ENCODE measurements at regions not wholly inside any gene's neighbourhood (a gene's known extent, or its start where the extent isn't known, plus 50 kb on each side); places are given as distances from the start of the nearest gene placed in this dataset.

GRCh38 chr6:81838724-81839426 is 86.4 kb upstream of the TENT5A start:
- ATAC-seq (no peak), DNase-seq (ENCODE audit: low read depth, low spot score) (no peak)
- intact Hi-C loops (cut with micrococcal nuclease; ENCODE audit: unreplicated experiment) (no loop called here), in situ Hi-C loops (cut with HindIII; ENCODE audit: low pct_unique_long_range_greater_than_20kb, low sequenced_read_pairs) (no loop called here)
- no peaks in the 10 kb centered on the region for H3K36me3 ChIP-seq (ENCODE audit: control insufficient read depth, insufficient read depth, low read length)
- H3K9me3 ChIP-seq (ENCODE audit: control insufficient read depth, insufficient read depth, low read depth, low read length), result no peaks in the 10 kb centered on the region
- ChIA-PET POLR2A (no interaction called here), CTCF (no interaction called here)
- H3K4me3 ChIP-seq (ENCODE audit: low read depth in 2 of 2, low read length in 2 of 2), result no peak overlapping the region
- H3K27me3 ChIP-seq (ENCODE audit: control insufficient read depth, insufficient read depth, low read length), result no peaks in the 10 kb centered on the region
- no peaks in the 10 kb centered on the region for H3K4me1 ChIP-seq (ENCODE audit: control insufficient read depth, insufficient read depth, low read length)
- TF ChIP-seq SIN3A (IDR thresholded peaks at IDR 0.05; ENCODE audit: borderline replicate concordance, insufficient read depth, low read depth, low read length) (no peak), TCF7L2 (IDR thresholded peaks at IDR 0.05; ENCODE audit: low read depth, low read length) (no peak), POLR2AphosphoS5 (IDR thresholded peaks at IDR 0.05; ENCODE audit: low read depth, low read length) (no peak), CTCF (IDR thresholded peaks at IDR 0.05) (no peak), REST (IDR thresholded peaks at IDR 0.05; ENCODE audit: insufficient read depth in 1 of 2, low read depth in 2 of 2, low read length in 1 of 2) (no peak)
- no peak overlapping the region for H3K27ac ChIP-seq (ENCODE audit: low read length)
- no TSS peak for BruUV-seq (replicated peaks)

GRCh38 chr6:81838031-81838430 is 85.5 kb upstream of the TENT5A start:
- POLR2A ChIA-PET, result no interaction called here
- Histone ChIP-seq H3K4me3 (ENCODE audit: low read depth in 2 of 2, low read length in 2 of 2) (no peak overlapping the region), H3K9me3 (ENCODE audit: control insufficient read depth, insufficient read depth, low read depth, low read length) (no peaks in the 10 kb centered on the region), H3K36me3 (ENCODE audit: control insufficient read depth, insufficient read depth, low read length) (no peaks in the 10 kb centered on the region), H3K4me1 (ENCODE audit: control insufficient read depth, insufficient read depth, low read length) (no peaks in the 10 kb centered on the region), H3K27ac (ENCODE audit: low read length) (no peak overlapping the region), H3K27me3 (ENCODE audit: control insufficient read depth, insufficient read depth, low read length) (no peaks in the 10 kb centered on the region)
- CTCF ChIA-PET, result no interaction called here
- intact Hi-C loops (cut with micrococcal nuclease; ENCODE audit: unreplicated experiment), result no loop called here
- no TSS peak for BruUV-seq (replicated peaks)
- DNase-seq (ENCODE audit: low read depth, low spot score) (no peak), ATAC-seq (no peak)
- in situ Hi-C loops (cut with HindIII; ENCODE audit: low pct_unique_long_range_greater_than_20kb, low sequenced_read_pairs), result no loop called here
- TF ChIP-seq POLR2AphosphoS5 (IDR thresholded peaks at IDR 0.05; ENCODE audit: low read depth, low read length) (no peak), CTCF (IDR thresholded peaks at IDR 0.05) (no peak)

Measured in Panc1 (cell line).